ENCODE measurements at regions not wholly inside any gene's neighbourhood (a gene's known extent, or its start where the extent isn't known, plus 50 kb on each side); places are given as distances from the start of the nearest gene placed in this dataset.
"Not testable (repeated sequence)": the region's sequence is repeated elsewhere in the genome, so short reads cannot be mapped to it uniquely, and the experiment has no call there.

DNA sequence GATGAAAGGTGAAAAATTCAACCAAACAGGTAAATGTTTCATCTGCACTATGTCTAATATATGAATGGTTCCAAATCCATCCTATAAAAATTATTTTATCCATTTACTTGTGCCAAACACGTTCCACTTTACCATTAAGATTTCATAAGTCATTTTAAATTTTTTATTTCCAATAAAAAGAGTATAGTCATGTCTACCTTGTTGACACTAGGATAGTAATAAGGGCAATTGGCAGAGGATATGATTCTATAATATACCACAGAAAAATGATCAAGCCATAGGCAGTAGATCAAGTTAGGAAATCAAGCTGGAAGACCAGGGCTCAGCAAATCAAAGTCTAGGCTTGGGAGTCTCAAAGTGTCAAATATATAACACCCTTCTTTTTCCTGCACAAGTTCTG is 384.3 kb downstream of the METTL4 start:
- in situ Hi-C loops (cut with HindIII; ENCODE audit: low sequenced_read_pairs), result loop anchor here (5.0 kb wide), 1 partner anchor 45 kb away; no protein-coding TSS in a partner anchor

DNA sequence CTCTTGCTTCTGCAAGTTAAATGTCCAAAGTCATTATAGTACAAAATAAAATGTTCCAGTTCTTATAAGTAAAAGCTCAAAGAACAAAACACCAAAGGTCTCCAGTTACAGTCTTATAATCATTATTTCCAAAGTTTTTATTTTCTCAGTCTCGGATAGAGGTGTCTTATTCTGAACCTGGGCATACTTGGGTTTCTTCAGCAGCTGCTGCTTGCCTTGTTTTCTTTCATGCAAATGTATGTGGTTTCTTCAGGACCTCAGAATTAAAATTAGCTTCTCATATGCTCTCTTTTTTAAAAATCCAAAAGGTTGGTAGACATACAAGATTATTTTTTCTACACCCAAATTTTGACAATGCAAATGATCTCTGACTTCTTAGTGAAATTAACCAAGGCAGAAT is 383.0 kb downstream of the METTL4 start:
- in situ Hi-C loops (cut with HindIII; ENCODE audit: low sequenced_read_pairs), result loop anchor here (5.0 kb wide), 1 partner anchor 46 kb away; no protein-coding TSS in a partner anchor

DNA sequence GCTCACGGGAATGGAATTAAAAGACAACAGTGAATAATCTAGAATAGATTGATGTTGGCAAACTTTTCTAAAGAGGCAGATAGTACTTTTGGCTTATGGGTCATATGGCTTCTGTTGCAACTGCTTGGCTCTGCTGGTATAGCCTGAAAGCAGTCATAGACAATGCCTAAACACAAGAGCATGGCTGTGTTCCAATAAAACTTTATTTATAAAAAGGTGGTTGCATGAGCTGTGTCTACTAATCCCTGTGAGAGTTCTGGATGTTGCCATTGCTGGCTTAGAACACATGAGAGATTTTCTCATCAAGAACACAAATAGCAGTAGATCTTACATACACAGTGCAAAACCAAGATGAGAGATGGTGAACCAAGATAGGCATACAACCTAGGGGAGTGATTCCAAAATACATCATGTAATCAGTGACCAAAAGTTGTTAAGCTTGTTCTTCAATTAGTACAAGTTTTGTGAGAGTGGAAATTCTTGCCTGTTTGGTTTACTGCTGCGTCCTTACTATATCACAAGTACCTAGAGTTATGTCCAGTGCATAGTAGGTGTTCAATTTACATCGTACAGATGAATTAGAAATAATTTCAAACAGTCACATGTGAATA is 380.0 kb downstream of the METTL4 start:
- in situ Hi-C loops (cut with HindIII; ENCODE audit: low sequenced_read_pairs), result no loop called here

DNA sequence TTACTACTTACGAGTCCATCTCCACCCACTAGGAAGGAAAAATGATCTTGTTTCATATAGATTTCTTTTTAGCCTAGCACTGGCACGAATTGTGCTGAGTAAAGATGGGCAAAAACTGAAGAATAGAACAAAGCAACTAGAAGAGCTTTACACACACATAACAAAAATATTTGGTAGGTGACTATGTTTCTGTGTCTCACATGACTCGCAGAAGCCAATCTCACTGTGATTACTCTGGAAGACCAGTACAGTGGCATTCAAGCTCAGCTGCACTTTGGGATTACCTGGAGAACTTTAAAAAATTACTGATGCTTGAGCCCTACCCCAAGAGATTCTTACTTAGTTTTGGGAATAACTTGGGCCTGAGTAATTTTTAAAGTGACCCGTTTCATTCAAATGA is 378.7 kb downstream of the METTL4 start:
- in situ Hi-C loops (cut with HindIII; ENCODE audit: low sequenced_read_pairs), result no loop called here

DNA sequence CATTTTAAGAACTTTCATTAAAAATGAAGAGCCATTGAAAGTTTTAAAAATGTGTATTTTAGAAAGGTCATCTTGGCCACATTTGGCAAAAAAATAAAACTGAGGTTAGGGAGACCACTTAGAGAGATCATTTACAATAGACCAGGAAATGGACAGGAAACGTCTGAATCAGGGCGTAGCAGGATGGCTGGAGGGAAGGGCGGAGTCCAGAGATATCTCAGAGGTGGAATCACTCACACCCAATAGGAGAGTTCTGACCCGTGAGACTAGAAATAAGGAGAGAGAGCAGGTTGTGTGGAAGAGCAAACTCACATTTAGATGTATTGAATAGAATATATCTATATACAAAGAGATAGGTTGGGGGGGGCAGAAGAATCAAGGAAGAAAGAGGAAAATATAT is 373.4 kb downstream of the METTL4 start:
- in situ Hi-C loops (cut with HindIII; ENCODE audit: low sequenced_read_pairs), result no loop called here

DNA sequence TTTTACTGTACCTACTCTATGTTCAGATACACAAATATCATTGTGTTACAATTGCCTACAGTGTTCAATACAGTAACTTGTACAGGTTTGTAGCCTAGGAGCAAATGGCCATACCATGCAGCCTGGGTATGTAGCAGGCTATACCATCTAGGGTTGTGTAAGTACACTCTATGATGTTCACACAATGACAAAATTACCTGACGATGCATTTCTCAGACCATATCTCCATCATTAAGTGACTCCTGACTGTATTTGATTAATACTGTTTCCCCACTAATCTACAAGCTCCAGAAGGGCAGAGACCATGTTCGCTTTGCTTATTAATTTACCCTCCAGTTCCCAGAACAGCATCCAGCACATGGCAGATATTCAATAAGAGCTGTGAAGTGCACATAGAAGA is 372.2 kb downstream of the METTL4 start:
- in situ Hi-C loops (cut with HindIII; ENCODE audit: low sequenced_read_pairs), result no loop called here

DNA sequence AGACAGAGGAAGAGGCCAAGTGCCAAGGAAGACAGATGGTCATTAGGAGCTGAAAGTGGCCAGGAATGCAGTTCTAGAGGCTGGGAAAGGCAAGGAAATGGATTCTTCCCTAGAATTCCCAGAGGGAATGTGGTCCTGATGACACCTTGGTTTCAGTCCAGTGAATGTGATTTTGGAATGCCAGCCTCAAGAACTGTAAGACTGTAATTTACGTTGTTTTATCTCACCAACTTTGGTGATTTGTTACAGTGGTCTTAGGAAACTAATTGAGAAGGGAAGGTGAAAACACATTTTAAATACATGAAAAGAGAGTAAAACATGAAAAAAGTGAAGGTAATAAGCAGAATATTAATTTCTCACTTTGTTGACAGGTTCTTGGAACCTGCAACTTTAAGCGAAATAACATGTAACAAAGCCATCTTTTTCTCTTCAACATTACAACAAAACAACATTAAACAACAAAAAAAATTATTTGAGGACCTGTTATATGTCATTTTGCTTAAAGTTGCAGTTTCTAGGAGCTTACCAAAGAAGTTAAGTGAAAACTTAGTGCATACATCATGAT is 370.2 kb downstream of the METTL4 start:
- in situ Hi-C loops (cut with HindIII; ENCODE audit: low sequenced_read_pairs), result no loop called here

DNA sequence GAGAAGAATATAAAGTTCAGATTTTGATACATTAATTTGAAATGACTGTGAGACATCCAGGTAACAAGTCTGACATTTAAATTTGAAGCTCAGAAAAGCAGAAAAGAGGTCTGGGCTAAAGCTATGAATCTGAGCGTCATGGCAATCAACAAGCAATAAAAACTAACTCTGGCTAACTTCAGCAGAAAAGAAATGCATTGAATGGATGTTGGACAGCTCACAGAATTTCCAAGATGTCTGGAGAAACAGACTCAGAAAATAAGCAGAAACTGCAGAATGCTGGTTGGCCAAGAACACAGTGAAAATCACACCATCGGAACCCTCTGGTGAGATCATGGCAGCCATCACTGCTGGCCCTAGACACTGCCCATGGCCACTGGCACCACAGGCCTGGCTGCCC is 366.6 kb downstream of the METTL4 start:
- in situ Hi-C loops (cut with HindIII; ENCODE audit: low sequenced_read_pairs), result no loop called here

DNA sequence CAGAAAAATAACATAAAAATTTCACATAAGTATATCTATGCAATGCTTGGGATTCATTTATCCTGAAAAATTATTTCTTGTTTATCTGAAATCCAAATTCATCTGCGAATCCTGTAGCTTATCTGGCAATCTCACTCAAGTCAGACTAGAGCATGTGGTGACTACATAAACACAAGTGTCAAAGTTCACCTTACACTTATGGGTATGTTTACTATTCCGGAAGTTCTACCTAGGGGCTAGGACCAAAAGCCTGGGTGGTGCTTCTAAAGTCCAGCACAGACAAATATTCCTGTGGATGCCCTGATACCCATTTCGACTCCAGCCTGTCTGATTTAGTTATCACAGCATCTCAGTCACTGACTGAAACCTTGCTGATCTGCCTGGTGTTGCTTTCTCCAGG is 364.0 kb downstream of the METTL4 start:
- in situ Hi-C loops (cut with HindIII; ENCODE audit: low sequenced_read_pairs), result no loop called here

DNA sequence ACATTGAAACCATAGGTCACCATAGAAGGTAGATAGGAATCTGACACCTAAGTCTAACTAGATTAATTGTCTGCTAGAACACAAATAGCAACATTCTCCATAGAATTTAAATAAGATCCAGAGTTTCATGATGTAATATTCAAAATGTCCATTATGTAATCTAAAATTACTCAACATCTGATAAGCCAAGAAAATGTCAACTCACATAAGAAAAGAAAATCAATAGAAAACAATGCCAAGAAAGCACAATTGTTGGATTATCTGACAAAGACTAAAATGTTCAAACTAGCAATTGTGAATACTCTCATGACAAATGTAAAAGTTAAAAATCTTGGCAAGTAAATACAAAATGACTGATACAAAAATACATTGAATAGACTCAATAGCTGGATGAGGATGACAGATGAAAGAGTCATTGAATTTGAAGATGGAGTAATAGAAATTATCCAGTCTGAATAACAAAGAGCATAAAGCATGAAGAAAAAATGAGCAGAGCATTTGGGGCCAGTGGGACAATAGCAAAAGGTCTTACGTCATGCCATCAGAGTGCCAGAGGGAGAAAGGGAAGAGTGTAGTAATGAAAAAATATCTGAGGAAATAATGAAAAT is 358.6 kb downstream of the METTL4 start:
- in situ Hi-C loops (cut with HindIII; ENCODE audit: low sequenced_read_pairs), result no loop called here

DNA sequence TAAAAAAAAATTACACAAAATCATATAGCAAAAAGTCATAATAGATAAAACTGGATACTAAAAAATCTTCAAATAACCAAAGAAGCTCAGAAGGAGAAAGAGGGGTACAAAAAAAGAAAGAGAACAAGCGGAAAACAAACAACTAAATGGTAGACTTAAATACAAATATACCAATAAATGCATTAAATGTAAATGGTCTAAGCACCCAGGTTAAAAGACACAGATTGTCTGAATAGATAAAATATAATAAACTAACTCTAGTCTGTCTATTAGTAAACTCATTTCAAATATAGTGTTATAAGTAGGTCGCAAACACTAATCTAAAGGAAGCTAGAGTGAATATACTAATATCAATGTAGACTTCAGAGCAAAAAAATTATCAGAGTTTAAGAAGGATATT is 357.4 kb downstream of the METTL4 start:
- in situ Hi-C loops (cut with HindIII; ENCODE audit: low sequenced_read_pairs), result no loop called here

DNA sequence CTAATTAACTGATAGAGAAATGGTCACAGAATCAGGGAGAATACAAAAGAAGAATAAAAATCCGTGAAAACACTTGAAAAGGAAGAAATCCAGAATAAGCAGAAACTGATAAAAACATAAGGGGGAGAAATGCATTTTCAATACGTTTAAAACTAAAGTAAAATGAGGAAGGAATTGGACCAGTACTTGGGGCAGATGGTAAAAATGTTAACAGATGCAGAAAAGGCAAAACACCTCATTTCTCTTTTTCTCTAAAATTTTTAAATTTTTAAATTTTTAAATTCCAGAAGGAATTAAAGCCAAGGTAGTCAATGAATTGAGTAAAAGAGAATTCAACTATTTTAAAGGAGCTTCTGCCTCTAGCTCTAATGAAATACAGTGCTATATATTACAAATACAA is 353.9 kb downstream of the METTL4 start:
- in situ Hi-C loops (cut with HindIII; ENCODE audit: low sequenced_read_pairs), result no loop called here

DNA sequence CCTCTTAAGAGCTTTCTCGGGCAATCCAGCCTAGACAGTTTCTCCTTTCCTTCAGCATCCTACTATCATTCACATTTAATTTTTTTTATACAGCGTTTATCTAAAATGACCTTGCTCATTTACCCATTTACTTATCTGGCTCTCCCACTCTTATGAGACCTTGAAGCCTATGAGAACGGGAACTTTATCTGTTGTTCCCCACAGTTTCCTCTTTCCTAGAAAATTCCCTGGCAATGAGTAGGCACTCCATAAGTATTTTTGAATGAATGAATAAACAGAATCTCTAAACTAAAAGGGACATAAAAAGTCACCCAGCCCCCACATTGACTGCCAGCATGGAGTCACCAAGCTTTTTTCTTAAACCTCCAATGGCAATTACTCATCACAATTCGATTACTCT is 353.2 kb downstream of the METTL4 start:
- in situ Hi-C loops (cut with HindIII; ENCODE audit: low sequenced_read_pairs), result no loop called here

DNA sequence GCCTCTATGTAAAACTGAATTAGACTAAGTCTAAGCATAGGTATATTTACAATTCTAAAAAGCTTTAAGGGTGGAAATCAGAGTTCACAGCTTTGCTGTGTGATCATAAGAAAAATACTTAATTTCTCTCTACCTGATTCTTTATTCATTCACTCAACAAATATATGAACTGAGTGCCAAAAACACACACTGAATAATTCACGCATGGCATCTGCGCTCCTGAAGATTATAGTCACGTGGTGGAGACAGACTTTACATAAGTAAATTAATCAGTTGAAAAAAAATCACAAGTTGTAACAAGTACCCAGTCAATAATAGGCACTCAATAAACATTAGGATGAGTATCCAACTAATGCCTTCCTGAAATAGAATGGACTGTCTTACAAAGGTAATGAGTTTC is 351.6 kb downstream of the METTL4 start:
- in situ Hi-C loops (cut with HindIII; ENCODE audit: low sequenced_read_pairs), result no loop called here

DNA sequence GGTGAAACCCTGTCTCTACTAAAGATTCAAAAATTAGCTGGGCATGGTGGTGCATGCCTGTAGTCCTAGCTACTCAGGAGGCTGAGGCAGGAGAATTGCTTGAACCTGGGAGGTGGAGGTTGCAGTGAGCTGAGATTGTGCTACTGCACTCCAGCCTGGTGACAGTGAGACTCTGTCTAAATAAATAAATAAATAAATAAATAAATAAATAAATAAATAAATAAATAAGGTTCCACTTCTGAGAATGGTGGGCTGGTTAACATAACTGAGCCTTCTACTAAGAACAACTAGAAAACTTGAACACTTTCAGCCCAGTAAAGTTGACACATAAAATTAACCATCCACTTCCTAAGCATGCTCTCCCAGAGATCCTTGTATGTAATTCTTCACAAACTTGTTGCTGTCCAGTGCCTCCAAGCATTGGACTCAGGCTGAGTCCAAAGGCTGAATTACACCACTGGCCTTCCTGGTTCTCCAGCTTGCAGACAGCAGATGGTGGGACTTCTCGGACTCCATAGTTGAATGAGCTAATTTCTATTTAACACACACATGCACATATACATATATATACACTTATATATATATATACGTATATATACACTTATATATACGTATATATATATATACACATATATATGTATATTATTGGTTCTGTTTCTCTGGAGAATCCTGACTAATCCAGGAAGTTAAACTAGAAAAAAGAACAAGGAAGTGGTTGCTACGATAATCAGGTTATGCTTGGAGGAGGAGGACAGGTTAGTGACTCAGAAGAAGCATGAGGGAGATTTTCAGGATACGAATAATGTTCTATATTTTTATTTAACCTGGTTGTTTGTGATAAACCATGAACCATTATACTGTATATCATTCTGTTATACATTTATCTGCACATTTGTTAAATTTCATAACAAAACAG is 348.8 kb downstream of the METTL4 start:
- in situ Hi-C loops (cut with HindIII; ENCODE audit: low sequenced_read_pairs), result no loop called here

DNA sequence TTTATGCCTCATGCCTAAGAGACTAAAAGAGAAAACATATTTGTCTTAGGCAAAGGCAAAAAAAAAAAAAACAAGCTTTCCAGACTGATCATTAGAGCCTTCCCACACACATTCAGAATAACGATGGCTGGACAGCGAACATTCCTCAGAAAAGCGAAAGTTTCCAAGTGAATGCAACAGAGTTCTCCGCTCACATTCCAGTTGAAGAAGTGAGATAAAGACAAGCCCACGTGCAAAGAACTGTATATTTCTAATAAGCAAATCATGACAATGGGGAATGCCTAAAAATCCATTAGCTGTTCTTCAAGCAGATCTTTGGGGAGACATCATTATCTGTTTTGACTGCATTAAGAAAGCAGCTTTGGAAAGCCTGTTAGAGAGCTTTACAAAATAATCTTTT is 347.9 kb downstream of the METTL4 start:
- in situ Hi-C loops (cut with HindIII; ENCODE audit: low sequenced_read_pairs), result no loop called here

DNA sequence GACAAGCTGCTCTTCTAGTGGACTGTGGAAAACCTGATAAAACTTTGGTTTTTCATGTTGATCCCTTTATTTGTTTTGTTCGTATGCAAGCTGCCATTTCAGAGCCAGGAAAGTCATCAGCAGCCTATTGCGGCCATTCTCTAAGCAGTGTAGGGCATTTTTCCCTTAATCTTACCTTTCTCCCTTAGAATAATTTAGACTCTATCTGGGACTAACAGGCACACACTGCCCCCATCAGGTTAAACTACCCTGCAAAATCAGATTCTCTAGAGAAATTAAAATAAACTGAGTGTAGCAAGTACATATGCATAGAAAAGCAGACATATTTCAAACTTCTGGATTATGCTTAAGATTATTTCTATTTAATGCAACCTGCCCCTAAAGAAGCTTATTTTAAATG is 347.5 kb downstream of the METTL4 start:
- in situ Hi-C loops (cut with HindIII; ENCODE audit: low sequenced_read_pairs), result no loop called here

DNA sequence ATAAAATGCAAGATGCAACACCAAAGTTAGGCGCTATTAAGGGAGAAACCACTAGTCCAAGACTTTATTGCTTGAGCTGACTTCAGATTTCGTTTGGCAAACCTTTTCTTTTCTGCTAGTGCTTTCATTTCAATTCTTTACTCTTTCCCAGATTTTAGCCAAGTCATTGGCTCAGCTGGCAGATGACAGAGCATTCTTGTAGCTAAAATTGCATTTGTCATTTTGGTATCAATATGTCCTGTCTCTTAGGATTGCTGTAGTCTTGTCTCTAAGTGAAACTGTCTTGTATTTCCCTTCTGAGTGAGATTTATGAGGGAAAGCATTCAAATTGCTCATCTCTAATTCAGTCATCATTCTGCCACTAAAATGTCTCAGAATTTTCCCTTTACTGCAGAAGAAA is 335.1 kb downstream of the METTL4 start:
- in situ Hi-C loops (cut with HindIII; ENCODE audit: low sequenced_read_pairs), result no loop called here

DNA sequence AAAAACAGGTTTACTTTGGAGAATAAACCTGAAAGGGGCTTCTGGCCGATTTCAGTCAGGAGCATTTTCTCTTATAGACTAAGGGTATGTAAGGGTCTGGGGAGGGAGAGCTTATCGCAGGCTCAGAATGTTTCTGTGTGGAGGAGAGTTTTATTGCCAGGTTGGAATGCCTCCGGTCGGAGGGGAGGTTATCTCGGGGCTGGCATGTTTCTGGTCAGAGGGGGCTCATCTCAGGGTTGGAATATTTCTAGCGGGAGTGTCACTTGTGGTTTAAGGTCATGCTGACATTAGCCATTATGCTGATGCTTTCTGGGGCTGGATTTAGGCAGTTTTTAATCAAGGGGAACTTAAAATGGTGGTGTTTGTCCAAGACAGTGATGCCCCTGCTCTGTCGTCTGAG is 333.6 kb downstream of the METTL4 start:
- in situ Hi-C loops (cut with HindIII; ENCODE audit: low sequenced_read_pairs), result no loop called here

DNA sequence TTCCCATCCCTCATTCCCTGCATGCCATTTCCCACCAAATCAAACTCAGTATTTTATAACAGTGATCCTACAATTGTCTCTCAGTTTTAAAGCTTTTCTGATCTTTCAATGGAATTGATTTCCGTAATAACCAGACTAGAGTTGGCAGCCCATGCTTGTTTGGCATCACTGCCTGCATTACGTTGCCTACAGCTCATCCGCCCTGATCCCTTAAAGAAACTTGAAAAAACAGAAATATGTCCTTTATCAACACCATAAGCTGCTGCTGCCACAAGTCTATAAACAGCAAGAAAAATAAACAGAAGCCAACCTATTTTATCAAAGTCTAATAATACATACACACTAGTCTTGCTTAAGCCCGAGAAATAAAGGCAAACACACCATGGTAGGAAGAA is 331.0 kb downstream of the METTL4 start:
- in situ Hi-C loops (cut with HindIII; ENCODE audit: low sequenced_read_pairs), result no loop called here

DNA sequence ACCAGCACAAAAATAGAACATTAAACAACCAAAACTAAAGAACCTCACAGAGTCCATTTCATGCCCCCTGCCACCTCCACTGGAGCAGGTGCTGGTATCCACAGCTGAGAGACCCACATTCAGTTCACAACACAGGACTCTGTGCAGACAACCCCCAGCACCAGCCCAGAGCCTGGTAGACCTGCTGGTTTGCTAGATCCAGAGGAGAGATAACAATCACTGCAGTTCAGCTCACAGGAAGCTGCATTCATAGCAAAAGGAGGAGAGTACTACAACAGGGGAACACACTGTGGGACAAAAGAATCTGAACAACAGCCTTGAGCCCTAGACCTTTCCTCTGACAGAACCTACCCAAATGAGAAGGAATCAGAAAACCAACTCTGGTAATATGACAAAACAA is 326.7 kb downstream of the METTL4 start:
- in situ Hi-C loops (cut with HindIII; ENCODE audit: low sequenced_read_pairs), result no loop called here

DNA sequence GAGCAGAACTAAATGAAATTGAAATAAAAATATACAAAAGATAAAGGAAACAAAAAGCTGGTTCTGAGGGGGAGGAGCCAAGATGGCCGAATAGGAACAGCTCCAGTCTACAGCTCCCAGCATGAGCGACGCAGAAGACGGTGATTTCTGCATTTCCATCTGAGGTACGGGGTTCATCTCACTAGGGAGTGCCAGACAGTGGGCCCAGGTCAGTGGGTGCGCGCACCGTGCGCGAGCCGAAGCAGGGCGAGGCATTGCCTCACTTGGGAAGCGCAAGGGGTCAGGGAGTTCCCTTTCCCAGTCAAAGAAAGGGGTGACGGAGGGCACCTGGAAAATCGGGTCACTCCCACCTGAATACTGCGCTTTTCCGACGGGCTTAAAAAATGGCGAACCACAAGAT is 324.2 kb downstream of the METTL4 start:
- in situ Hi-C loops (cut with HindIII; ENCODE audit: low sequenced_read_pairs), result not testable (repeated sequence)

Data from endothelial cell of hepatic sinusoid (primary cell).